PC-9 (cell line): ENCODE measurements at regions not wholly inside any gene's neighbourhood (a gene's known extent, or its start where the extent isn't known, plus 50 kb on each side); places are given as distances from the start of the nearest gene placed in this dataset.

ENCODE experiments used
- BruUV-seq: library from RNA; stranded (reverse); fragments of 400-500 nt; replicated peaks from 2 replicates; lab custom pipeline; 2021; lab: Mats Ljungman, UMichigan
- CTCF ChIA-PET: fragments of 300-600 bp; sonication (Branson Sonifier 250); formaldehyde crosslinking; loops from one replicate; lab custom pipeline; 2022; ENCODE audit warnings: antibody characterized with exemption; lab: Charles Lee
- POLR2A ChIA-PET: fragments of 300-600 bp; sonication (Branson Sonifier 250); formaldehyde crosslinking; loops from one replicate; lab custom pipeline; 2022; ENCODE audit warnings: antibody characterized with exemption; ENCODE audit not compliant: unreplicated experiment; lab: Charles Lee
- DNase-seq, 2 experiments: peaks; one replicate each; pipeline versions ENCODE4 v3.0.0 to v3.0.0-alpha.2; 2015 to 2022; ENCODE audit warnings: mixed read lengths in 1 of 2
- H2AFZ ChIP-seq: fragments of 200-600 bp; sonication (generic); 2 replicates; pipeline ENCODE4 v1.8.1; 2017; ENCODE audit warnings: antibody characterized with exemption
- H3F3A ChIP-seq: fragments of 200-600 bp; sonication (generic); 2 replicates; pipeline ENCODE4 v1.8.1; 2017; ENCODE audit warnings: antibody characterized with exemption, mild to moderate bottlenecking, low read depth; ENCODE audit not compliant: insufficient read depth
- H3K27ac ChIP-seq: fragments of 200-600 bp; sonication (generic); 2 replicates; pipeline ENCODE4 v1.6.1; 2016; ENCODE audit warnings: mixed run types
- H3K27me3 ChIP-seq: fragments of 200-600 bp; sonication (generic); 2 replicates; pipeline ENCODE4 v1.6.1; 2016; ENCODE audit warnings: low read depth, mixed run types; ENCODE audit not compliant: insufficient read depth
- H3K36me3 ChIP-seq: fragments of 200-600 bp; sonication (generic); 2 replicates; pipeline ENCODE4 v1.6.1; 2016; ENCODE audit warnings: low read depth, mixed run types
- H3K4me1 ChIP-seq: fragments of 200-600 bp; sonication (generic); replicated peaks from 2 replicates; pipeline ENCODE4 v1.6.1; 2016; ENCODE audit warnings: mixed run types; ENCODE audit not compliant: insufficient read depth
- H3K4me2 ChIP-seq: fragments of 200-600 bp; sonication (generic); 2 replicates; pipeline ENCODE4 v1.6.1; 2017; ENCODE audit warnings: mixed run types
- H3K4me3 ChIP-seq: fragments of 200-600 bp; sonication (generic); 2 replicates; pipeline ENCODE4 v1.6.1; 2016; ENCODE audit warnings: mixed run types
- H3K79me2 ChIP-seq: fragments of 200-600 bp; sonication (generic); 2 replicates; pipeline ENCODE4 v1.6.1; 2017; ENCODE audit warnings: low read depth, mixed run types
- H3K9me2 ChIP-seq: fragments of 200-600 bp; sonication (generic); 2 replicates; pipeline ENCODE4 v1.8.1; 2017; ENCODE audit warnings: mild to moderate bottlenecking; ENCODE audit not compliant: insufficient read depth
- H3K9me3 ChIP-seq: fragments of 200-600 bp; sonication (generic); 2 replicates; pipeline ENCODE4 v1.8.1; 2016; ENCODE audit warnings: low read depth; ENCODE audit not compliant: insufficient read depth
- H4K20me1 ChIP-seq: fragments of 200-600 bp; sonication (generic); 2 replicates; pipeline ENCODE4 v1.8.1; 2017; ENCODE audit not compliant: insufficient read depth
- CTCF ChIP-seq: fragments of 200-600 bp; sonication (generic); conservative IDR thresholded peaks from 2 replicates; pipeline ENCODE4 v1.6.1; 2017; ENCODE audit warnings: mixed run types, antibody characterized with exemption, mild to moderate bottlenecking, moderate library complexity
- EZH2 ChIP-seq: fragments of 200-600 bp; sonication (generic); IDR thresholded peaks from 2 replicates; pipeline ENCODE4 v1.8.0; 2017; ENCODE audit warnings: antibody characterized with exemption, low read depth
- intact Hi-C: fragments of 100-400 bp; cut with micrococcal nuclease; formaldehyde crosslinking; loops from one replicate; pipeline ENCODE4 v1.10.0; 2022; ENCODE audit not compliant: unreplicated experiment

GRCh38 chr3:103787164-103787871 lies 1352.5 kb downstream of the ZPLD1 start:
- Histone ChIP-seq H3K79me2 (no peaks in the 10 kb centered on the region), H3K4me3 (no peak overlapping the region), H3K9me3 (no peaks in the 10 kb centered on the region), H2AFZ (no peak overlapping the region), H4K20me1 (no peaks in the 10 kb centered on the region), H3K9me2 (no peaks in the 10 kb centered on the region), H3K27me3 (no peaks in the 10 kb centered on the region), H3F3A (no peaks in the 10 kb centered on the region), H3K36me3 (no peaks in the 10 kb centered on the region), H3K4me1 (no peaks in the 10 kb centered on the region), H3K4me2 (no peak overlapping the region), H3K27ac (no peak overlapping the region)
- ChIA-PET CTCF (no interaction called here), POLR2A (no interaction called here)
- no TSS peak for BruUV-seq
- intact Hi-C loops = no loop called here
- TF ChIP-seq EZH2 (no peak), CTCF (no peak)
- no peak for DNase-seq

- H3K36me3 ChIP-seq = no peaks in the 10 kb centered on the region
- H4K20me1 ChIP-seq = no peaks in the 10 kb centered on the region
- H3K27ac ChIP-seq = no peak overlapping the region
- no peaks in the 10 kb centered on the region for H3K79me2 ChIP-seq
- no peak for DNase-seq
- H3K27me3 ChIP-seq = no peaks in the 10 kb centered on the region
- H3K4me3 ChIP-seq = no peak overlapping the region
- H3F3A ChIP-seq = no peaks in the 10 kb centered on the region
- TF ChIP-seq EZH2 (no peak), CTCF (no peak)
- no peaks in the 10 kb centered on the region for H3K9me3 ChIP-seq
- H2AFZ ChIP-seq = no peak overlapping the region
- H3K4me1 ChIP-seq = no peaks in the 10 kb centered on the region
- intact Hi-C loops = no loop called here
- BruUV-seq = no TSS peak
- H3K4me2 ChIP-seq = no peak overlapping the region
- H3K9me2 ChIP-seq = no peaks in the 10 kb centered on the region
- CTCF ChIA-PET = no interaction called here
- POLR2A ChIA-PET = no interaction called here
Observed at GRCh38 chr3:103787879-103788278, 1353.1 kb downstream of the ZPLD1 start.

- TF ChIP-seq CTCF = no peak
- TF ChIP-seq EZH2 = no peak
- no peak for DNase-seq
- Histone ChIP-seq H3K27me3 (no peaks in the 10 kb centered on the region), H3K79me2 (no peaks in the 10 kb centered on the region), H3K4me3 (no peak overlapping the region), H3K9me3 (no peaks in the 10 kb centered on the region), H3K36me3 (no peaks in the 10 kb centered on the region), H3F3A (no peaks in the 10 kb centered on the region), H3K9me2 (no peaks in the 10 kb centered on the region), H2AFZ (no peak overlapping the region), H3K4me1 (no peaks in the 10 kb centered on the region), H4K20me1 (no peaks in the 10 kb centered on the region), H3K27ac (no peak overlapping the region), H3K4me2 (no peak overlapping the region)
- intact Hi-C loops = no loop called here
- ChIA-PET POLR2A (no interaction called here), CTCF (no interaction called here)
- no TSS peak for BruUV-seq
Observed at GRCh38 chr3:103791786-103792515, 1357.1 kb downstream of the ZPLD1 start.
